Fibroblast of the aortic adventitia (primary cell): ENCODE measurements at regions not wholly inside any gene's neighbourhood (a gene's known extent, or its start where the extent isn't known, plus 50 kb on each side); places are given as distances from the start of the nearest gene placed in this dataset.

ENCODE experiments used
- DNase-seq: peaks from one replicate; pipeline ENCODE4 v3.0.0-alpha.2; 2010; ENCODE audit warnings: low read depth
- H3K4me3 ChIP-seq: 2 replicates; pipeline ENCODE4 v1.5.1; 2011; ENCODE audit warnings: low read depth, mild to moderate bottlenecking, control low read depth, low read length, moderate library complexity
- CTCF ChIP-seq: IDR thresholded peaks from 2 replicates; pipeline ENCODE4 v1.5.1; 2011; ENCODE audit warnings: mild to moderate bottlenecking, low read length, control low read depth, inconsistent platforms; ENCODE audit not compliant: insufficient read depth

GRCh38 chr4:122053186-122053585 lies 98.9 kb upstream of the BLTP1 start:
- H3K4me3 ChIP-seq = no peak overlapping the region
- DNase-seq = no peak
- TF ChIP-seq CTCF = no peak

GRCh38 chr4:122052677-122053076 lies 99.5 kb upstream of the BLTP1 start:
- DNase-seq = peak; percentile 2
- no peak for TF ChIP-seq CTCF
- H3K4me3 ChIP-seq = no peak overlapping the region

GRCh38 chr4:122050841-122051240 lies 99.0 kb upstream of the TRPC3 start:
- H3K4me3 ChIP-seq = no peak overlapping the region
- TF ChIP-seq CTCF = no peak
- DNase-seq = no peak

- TF ChIP-seq CTCF = no peak
- no peak overlapping the region for H3K4me3 ChIP-seq
These were observed 95.9 kb upstream of the TRPC3 start for GRCh38 chr4:122047456-122048425.

DNA sequence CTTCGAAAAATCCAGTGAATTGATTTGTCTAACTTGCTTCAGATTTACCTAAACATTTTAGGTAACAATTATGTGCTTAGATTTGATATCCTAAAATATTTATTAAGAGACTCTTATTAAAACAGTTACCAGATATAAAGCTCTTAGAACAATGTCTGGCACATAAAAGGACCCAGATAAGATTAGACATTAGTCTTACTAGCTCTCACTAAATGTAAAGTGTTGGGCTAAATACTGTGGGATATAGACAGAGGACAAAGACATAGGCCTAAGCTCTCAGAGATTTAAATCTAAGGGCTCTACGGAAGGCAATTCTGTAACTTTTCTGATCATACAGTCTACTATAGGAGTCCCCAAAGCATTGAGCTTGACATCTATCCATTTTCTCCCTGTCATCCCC lies 94.4 kb upstream of the TRPC3 start:
- TF ChIP-seq CTCF = no peak
- no peak overlapping the region for H3K4me3 ChIP-seq
- DNase-seq = no peak

More at GRCh38 chr4:122047456-122048425, 95.9 kb upstream of the TRPC3 start:
- no peak for DNase-seq

DNA sequence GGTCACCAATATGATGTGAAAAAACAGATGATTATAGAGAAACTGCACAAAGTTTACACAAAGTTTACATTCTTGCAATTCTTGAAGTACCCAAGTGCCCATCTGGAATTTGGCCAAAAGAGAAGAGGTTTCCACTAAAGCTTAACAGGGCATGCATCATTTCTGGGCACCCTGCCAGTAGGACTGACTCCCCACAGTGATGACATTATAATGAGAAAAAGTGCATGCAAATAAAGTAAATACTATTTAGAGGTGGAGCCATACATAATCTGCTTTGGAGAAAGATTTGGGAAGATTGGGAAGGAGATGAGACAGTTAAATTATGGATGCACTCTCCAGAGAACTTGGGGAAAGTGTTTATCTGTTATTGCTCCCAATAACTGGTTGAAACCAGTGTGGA lies 93.7 kb upstream of the TRPC3 start:
- no peak overlapping the region for H3K4me3 ChIP-seq
- TF ChIP-seq CTCF = no peak
- DNase-seq = peak; percentile 83
